Hematopoietic multipotent progenitor cell (in vitro differentiated cells): ENCODE measurements at regions not wholly inside any gene's neighbourhood (a gene's known extent, or its start where the extent isn't known, plus 50 kb on each side); places are given as distances from the start of the nearest gene placed in this dataset.

Experiments used
- DNase-seq, 3 donors: peaks; one replicate each; pipeline ENCODE4 v3.0.0-alpha.2; 2011 to 2015; ENCODE audit warnings: low read depth in 2 of 3, low spot score in 2 of 3

- no peak for DNase-seq
Measured at GRCh38 chrX:69110116-69110530, 55.1 kb downstream of the PJA1 start.

- DNase-seq = no peak
Measured at GRCh38 chrX:69109706-69110105, 55.5 kb downstream of the PJA1 start.

- DNase-seq = no peak
Measured at GRCh38 chrX:69109036-69109663, 56.1 kb downstream of the PJA1 start.

- no peak for DNase-seq
Measured at GRCh38 chrX:69107747-69108401, 57.4 kb downstream of the PJA1 start.

- no peak for DNase-seq
Measured at GRCh38 chrX:69107231-69107739, 58.0 kb downstream of the PJA1 start.

GRCh38 chrX:69104756-69105434 is 60.4 kb downstream of the PJA1 start:
- DNase-seq = no peak

GRCh38 chrX:69103539-69103938 is 61.7 kb downstream of the PJA1 start:
- DNase-seq = no peak

GRCh38 chrX:69102612-69103194 is 62.5 kb downstream of the PJA1 start:
- no peak for DNase-seq

GRCh38 chrX:69101683-69102251 is 63.5 kb downstream of the PJA1 start:
- no peak for DNase-seq

GRCh38 chrX:69100478-69100877 is 64.8 kb downstream of the PJA1 start:
- no peak for DNase-seq

- no peak for DNase-seq
Measured at GRCh38 chrX:69097451-69098236, 67.6 kb downstream of the PJA1 start.

- no peak for DNase-seq
Measured at GRCh38 chrX:69096963-69097362, 68.3 kb downstream of the PJA1 start.

- DNase-seq = no peak
Measured at GRCh38 chrX:69094977-69095669, 70.1 kb downstream of the PJA1 start.

- DNase-seq = peak in 2 of 3 donors; percentile 26 to 61
Measured at GRCh38 chrX:69093960-69094871, 71.0 kb downstream of the PJA1 start.

GRCh38 chrX:69090022-69090421 is 75.2 kb downstream of the PJA1 start:
- DNase-seq = no peak

- DNase-seq = no peak
Measured at GRCh38 chrX:69089203-69089602, 76.0 kb downstream of the PJA1 start.

- no peak for DNase-seq
Measured at GRCh38 chrX:69088171-69088938, 76.9 kb downstream of the PJA1 start.

- DNase-seq = no peak
Measured at GRCh38 chrX:69085826-69086225, 79.4 kb downstream of the PJA1 start.
